Suprapubic skin (tissue), 4 donors: ENCODE measurements at regions not wholly inside any gene's neighbourhood (a gene's known extent, or its start where the extent isn't known, plus 50 kb on each side); places are given as distances from the start of the nearest gene placed in this dataset.

ENCODE experiments used
- DNase-seq, 2 donors: peaks; one replicate each; pipeline ENCODE4 v3.0.0-alpha.2; 2019; ENCODE audit warnings: low spot score in 2 of 2
- H3K27ac ChIP-seq: fragments of 200-600 bp; sonication (generic); one replicate; pipeline ENCODE4 v1.5.1; 2019
- H3K27me3 ChIP-seq: fragments of 200-600 bp; sonication (generic); one replicate; pipeline ENCODE4 v1.5.1; 2019
- H3K36me3 ChIP-seq: fragments of 200-600 bp; sonication (generic); one replicate; pipeline ENCODE4 v1.5.1; 2019
- H3K4me1 ChIP-seq: fragments of 200-600 bp; sonication (generic); one replicate; pipeline ENCODE4 v1.5.1; 2019
- H3K4me3 ChIP-seq: fragments of 200-600 bp; sonication (generic); one replicate; pipeline ENCODE4 v1.5.1; 2019; ENCODE audit warnings: mild to moderate bottlenecking
- H3K9me3 ChIP-seq: fragments of 200-600 bp; sonication (generic); one replicate; pipeline ENCODE4 v1.5.1; 2019
- CTCF ChIP-seq, 2 donors: fragments of 200-600 bp in 1 of 2; fragments of 450-650 bp in 1 of 2; sonication (generic) in 1 of 2; IDR thresholded peaks; one replicate each; pipeline ENCODE4 v1.5.1; 2016 to 2019; ENCODE audit warnings: antibody characterized with exemption in 2 of 2, mild to moderate bottlenecking in 1 of 2, moderate library complexity in 1 of 2
- EP300 ChIP-seq: sonication (generic); formaldehyde crosslinking; IDR thresholded peaks from one replicate; pipeline ENCODE4 v1.6.1; 2017; ENCODE audit warnings: antibody characterized with exemption
- POLR2A ChIP-seq, 2 donors: fragments of 450-650 bp; IDR thresholded peaks; one replicate each; pipeline ENCODE4 v1.6.1; 2017; ENCODE audit warnings: antibody characterized with exemption in 2 of 2, mild to moderate bottlenecking in 2 of 2, moderate library complexity in 2 of 2
- POLR2AphosphoS5 ChIP-seq, 3 donors: sonication (generic); formaldehyde crosslinking; IDR thresholded peaks; one replicate each; pipeline ENCODE4 v1.6.1; 2017; ENCODE audit warnings: antibody characterized with exemption in 3 of 3
- WGBS: methylation state at CpG from one replicate; pipeline ENCODE4 v1.1.5; 2018; 5-methylcytosine and 5-hydroxymethylcytosine counted together

- peaks cover 3% of the 10 kb centered on the region for H3K27me3 ChIP-seq
- TF ChIP-seq EP300 (no peak), POLR2A (IDR thresholded peaks at IDR 0.05) (no peak), POLR2AphosphoS5 (IDR thresholded peaks at IDR 0.05) (no peak), CTCF (IDR thresholded peaks at IDR 0.05) (no peak)
- no peak for DNase-seq
Observed at GRCh38 chr5:159564031-159564430, 233.7 kb upstream of the IL12B start.

GRCh38 chr5:159566832-159567231 is 236.5 kb upstream of the IL12B start:
- 67% methylated on average over 2 of the region's 2 CpGs for WGBS
- Histone ChIP-seq H3K4me1 (no peaks in the 10 kb centered on the region), H3K27ac (no peak overlapping the region), H3K27me3 (no peaks in the 10 kb centered on the region), H3K9me3 (no peaks in the 10 kb centered on the region), H3K4me3 (no peak overlapping the region), H3K36me3 (no peaks in the 10 kb centered on the region)
- TF ChIP-seq CTCF (IDR thresholded peaks at IDR 0.05): no peak
- TF ChIP-seq POLR2A (IDR thresholded peaks at IDR 0.05): no peak
- TF ChIP-seq POLR2AphosphoS5 (IDR thresholded peaks at IDR 0.05): no peak
- no peak for DNase-seq

More at GRCh38 chr5:159564031-159564430, 233.7 kb upstream of the IL12B start:
- Histone ChIP-seq H3K4me1 (no peaks in the 10 kb centered on the region), H3K4me3 (no peak overlapping the region), H3K27ac (no peak overlapping the region), H3K36me3 (no peaks in the 10 kb centered on the region), H3K9me3 (no peaks in the 10 kb centered on the region)
- WGBS: 83% methylated on average over 2 of the region's 2 CpGs

GRCh38 chr5:159567461-159567860 is 237.2 kb upstream of the IL12B start:
- H3K4me3 ChIP-seq: no peak overlapping the region
- no peak overlapping the region for H3K27ac ChIP-seq
- H3K36me3 ChIP-seq: no peaks in the 10 kb centered on the region
- no peak for DNase-seq
- no peaks in the 10 kb centered on the region for H3K9me3 ChIP-seq
- TF ChIP-seq POLR2AphosphoS5 (IDR thresholded peaks at IDR 0.05): no peak
- TF ChIP-seq EP300: no peak
- TF ChIP-seq CTCF (IDR thresholded peaks at IDR 0.05): no peak
- TF ChIP-seq POLR2A (IDR thresholded peaks at IDR 0.05): no peak
- no peaks in the 10 kb centered on the region for H3K4me1 ChIP-seq
- WGBS: 29% methylated on average over 1 of the region's 1 CpG
- H3K27me3 ChIP-seq: no peaks in the 10 kb centered on the region

GRCh38 chr5:159571501-159572244 is 241.4 kb upstream of the IL12B start:
- no peaks in the 10 kb centered on the region for H3K27me3 ChIP-seq
- no peak overlapping the region for H3K27ac ChIP-seq
- no peaks in the 10 kb centered on the region for H3K36me3 ChIP-seq
- no CpG with 5 or more reads among the region's 1 CpG for WGBS
- no peak overlapping the region for H3K4me3 ChIP-seq
- no peak for DNase-seq
- no peaks in the 10 kb centered on the region for H3K9me3 ChIP-seq
- TF ChIP-seq POLR2A (IDR thresholded peaks at IDR 0.05): no peak
- no peak for TF ChIP-seq EP300
- no peak for TF ChIP-seq CTCF (IDR thresholded peaks at IDR 0.05)
- TF ChIP-seq POLR2AphosphoS5 (IDR thresholded peaks at IDR 0.05): no peak
- no peaks in the 10 kb centered on the region for H3K4me1 ChIP-seq

- H3K4me1 ChIP-seq: no peaks in the 10 kb centered on the region
- no peaks in the 10 kb centered on the region for H3K27me3 ChIP-seq
- H3K27ac ChIP-seq: no peak overlapping the region
- no peak for TF ChIP-seq CTCF (IDR thresholded peaks at IDR 0.05)
- no peak for TF ChIP-seq POLR2A (IDR thresholded peaks at IDR 0.05)
- TF ChIP-seq EP300: no peak
- TF ChIP-seq POLR2AphosphoS5 (IDR thresholded peaks at IDR 0.05): no peak
- H3K9me3 ChIP-seq: no peaks in the 10 kb centered on the region
- no peak overlapping the region for H3K4me3 ChIP-seq
- no peaks in the 10 kb centered on the region for H3K36me3 ChIP-seq
- DNase-seq: no peak
- 78% methylated on average over 7 of the region's 7 CpGs for WGBS
Observed at GRCh38 chr5:159576902-159577301, 246.6 kb upstream of the IL12B start.
